ENCODE measurements at regions not wholly inside any gene's neighbourhood (a gene's known extent, or its start where the extent isn't known, plus 50 kb on each side); places are given as distances from the start of the nearest gene placed in this dataset.
"Not testable (repeated sequence)": the region's sequence is repeated elsewhere in the genome, so short reads cannot be mapped to it uniquely, and the experiment has no call there.

- H3K27ac ChIP-seq (ENCODE audit: insufficient read depth, low read depth, low read length, poor library complexity, severe bottlenecking): no peak overlapping the region
- no peaks in the 10 kb centered on the region for H3K36me3 ChIP-seq (ENCODE audit: control insufficient read depth, insufficient read depth, low read length)
- no peak overlapping the region for H3K4me3 ChIP-seq (ENCODE audit: insufficient read depth, low read depth, low read length)
- H3K9me3 ChIP-seq (ENCODE audit: control insufficient read depth, low read length): no peaks in the 10 kb centered on the region
- no peaks in the 10 kb centered on the region for H3K4me1 ChIP-seq (ENCODE audit: control insufficient read depth, insufficient read depth, low read length)
- H3K27me3 ChIP-seq (ENCODE audit: control insufficient read depth, insufficient read depth, low read length, poor library complexity, severe bottlenecking): no peaks in the 10 kb centered on the region
These were observed 381.7 kb upstream of the ARPP21 start for GRCh38 chr3:35257641-35258040.

DNA sequence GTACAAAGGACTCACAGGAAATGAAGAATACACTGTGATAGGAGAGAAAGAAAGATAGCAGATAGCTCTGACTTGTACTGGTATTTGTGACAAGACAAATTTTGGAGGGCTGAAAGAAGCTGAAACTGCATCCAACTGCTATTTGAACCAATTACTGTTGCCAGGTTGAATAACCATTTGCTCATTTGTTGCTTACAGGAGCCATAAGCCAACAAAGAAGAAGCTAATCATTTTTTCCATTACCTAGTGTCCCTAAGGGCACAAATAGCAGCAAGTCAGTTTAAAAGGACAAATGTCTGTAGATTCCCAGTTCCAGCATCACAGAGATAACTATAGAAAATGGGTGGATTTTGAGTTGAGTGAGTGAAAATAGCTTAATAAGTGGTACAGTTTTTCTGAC lies 376.9 kb upstream of the ARPP21 start:
- H3K27me3 ChIP-seq (ENCODE audit: control insufficient read depth, insufficient read depth, low read length, poor library complexity, severe bottlenecking): no peaks in the 10 kb centered on the region
- H3K4me3 ChIP-seq (ENCODE audit: insufficient read depth, low read depth, low read length): no peak overlapping the region
- no peaks in the 10 kb centered on the region for H3K4me1 ChIP-seq (ENCODE audit: control insufficient read depth, insufficient read depth, low read length)
- H3K36me3 ChIP-seq (ENCODE audit: control insufficient read depth, insufficient read depth, low read length): no peaks in the 10 kb centered on the region
- no peak overlapping the region for H3K27ac ChIP-seq (ENCODE audit: insufficient read depth, low read depth, low read length, poor library complexity, severe bottlenecking)
- no peaks in the 10 kb centered on the region for H3K9me3 ChIP-seq (ENCODE audit: control insufficient read depth, low read length)

DNA sequence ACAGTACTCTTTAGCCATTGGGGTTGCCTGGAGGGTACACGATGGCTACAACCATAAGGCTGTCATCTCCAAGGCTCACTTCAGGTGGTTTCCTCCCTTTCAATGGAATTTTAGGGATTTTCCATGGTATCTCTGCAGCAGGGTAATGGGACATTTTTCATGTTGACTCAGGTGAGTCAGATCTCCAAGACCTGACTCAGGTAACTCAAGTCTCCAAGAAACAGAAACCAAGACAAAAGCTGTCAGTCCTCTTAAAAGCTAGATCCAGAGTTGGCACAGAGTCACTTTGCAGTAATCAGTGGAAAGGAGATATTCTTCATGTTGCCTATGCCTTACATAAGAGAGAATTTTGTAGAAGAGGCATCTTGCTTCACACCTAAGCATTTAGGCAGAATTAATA lies 375.8 kb upstream of the ARPP21 start:
- H3K4me1 ChIP-seq (ENCODE audit: control insufficient read depth, insufficient read depth, low read length): no peaks in the 10 kb centered on the region
- H3K4me3 ChIP-seq (ENCODE audit: insufficient read depth, low read depth, low read length): no peak overlapping the region
- H3K27me3 ChIP-seq (ENCODE audit: control insufficient read depth, insufficient read depth, low read length, poor library complexity, severe bottlenecking): no peaks in the 10 kb centered on the region
- 90 to 96% methylated on average over 1 of the region's 1 CpG for whole genome bisulfite sequencing, 2 experiments
- H3K36me3 ChIP-seq (ENCODE audit: control insufficient read depth, insufficient read depth, low read length): no peaks in the 10 kb centered on the region
- no peak overlapping the region for H3K27ac ChIP-seq (ENCODE audit: insufficient read depth, low read depth, low read length, poor library complexity, severe bottlenecking)
- no peaks in the 10 kb centered on the region for H3K9me3 ChIP-seq (ENCODE audit: control insufficient read depth, low read length)

DNA sequence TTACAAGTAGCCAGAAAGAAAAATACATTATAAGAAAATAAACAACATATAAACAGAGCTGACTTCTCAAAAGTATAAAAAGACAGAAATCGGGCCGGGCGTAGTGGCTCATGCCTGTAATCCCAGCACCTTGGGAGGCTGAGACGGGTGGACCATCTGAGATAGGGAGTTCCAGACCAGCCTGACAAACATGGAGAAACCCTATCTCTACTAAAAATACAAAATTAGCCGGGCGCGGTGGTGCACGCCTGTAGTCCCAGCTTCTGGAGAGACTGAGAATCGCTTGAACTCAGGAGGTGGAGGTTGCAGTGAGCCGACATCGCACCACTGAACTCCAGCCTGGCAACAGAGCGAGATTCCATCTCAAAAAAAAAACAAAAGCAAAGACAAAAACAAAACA lies 373.3 kb upstream of the ARPP21 start:
- H3K27ac ChIP-seq (ENCODE audit: insufficient read depth, low read depth, low read length, poor library complexity, severe bottlenecking); H3K27me3 ChIP-seq (ENCODE audit: control insufficient read depth, insufficient read depth, low read length, poor library complexity, severe bottlenecking); H3K9me3 ChIP-seq (ENCODE audit: control insufficient read depth, low read length); H3K4me3 ChIP-seq (ENCODE audit: insufficient read depth, low read depth, low read length); H3K36me3 ChIP-seq (ENCODE audit: control insufficient read depth, insufficient read depth, low read length); H3K4me1 ChIP-seq (ENCODE audit: control insufficient read depth, insufficient read depth, low read length): not testable (repeated sequence)
- 90 to 95% methylated on average over 12 of the region's 12 CpGs for WGBS, 2 experiments

DNA sequence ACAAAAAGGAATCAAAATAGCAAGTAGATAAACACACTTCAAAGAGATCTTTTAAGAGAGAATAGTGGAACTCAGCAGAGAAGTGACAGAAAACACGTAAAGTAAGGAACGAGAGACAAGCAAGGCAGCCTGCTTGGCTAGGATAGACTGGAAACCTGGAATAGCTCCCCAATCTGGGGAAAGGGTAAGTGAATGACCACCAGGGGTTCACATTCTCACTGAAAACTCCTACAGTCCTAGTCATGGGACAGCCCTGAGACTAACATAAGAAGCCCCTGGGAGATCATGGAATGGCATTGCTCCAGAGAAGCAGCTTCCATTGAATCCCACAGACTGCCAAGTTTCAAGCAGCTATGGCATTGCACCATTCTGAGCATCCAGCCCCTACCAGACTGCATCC lies 363.6 kb upstream of the ARPP21 start:
- 93 to 98% methylated on average over 2 of the region's 2 CpGs for WGBS, 2 experiments
- H3K4me1 ChIP-seq (ENCODE audit: control insufficient read depth, insufficient read depth, low read length): no peaks in the 10 kb centered on the region
- H3K9me3 ChIP-seq (ENCODE audit: control insufficient read depth, low read length): no peaks in the 10 kb centered on the region
- H3K36me3 ChIP-seq (ENCODE audit: control insufficient read depth, insufficient read depth, low read length): no peaks in the 10 kb centered on the region
- H3K27ac ChIP-seq (ENCODE audit: insufficient read depth, low read depth, low read length, poor library complexity, severe bottlenecking): no peak overlapping the region
- H3K27me3 ChIP-seq (ENCODE audit: control insufficient read depth, insufficient read depth, low read length, poor library complexity, severe bottlenecking): no peaks in the 10 kb centered on the region
- no peak overlapping the region for H3K4me3 ChIP-seq (ENCODE audit: insufficient read depth, low read depth, low read length)

DNA sequence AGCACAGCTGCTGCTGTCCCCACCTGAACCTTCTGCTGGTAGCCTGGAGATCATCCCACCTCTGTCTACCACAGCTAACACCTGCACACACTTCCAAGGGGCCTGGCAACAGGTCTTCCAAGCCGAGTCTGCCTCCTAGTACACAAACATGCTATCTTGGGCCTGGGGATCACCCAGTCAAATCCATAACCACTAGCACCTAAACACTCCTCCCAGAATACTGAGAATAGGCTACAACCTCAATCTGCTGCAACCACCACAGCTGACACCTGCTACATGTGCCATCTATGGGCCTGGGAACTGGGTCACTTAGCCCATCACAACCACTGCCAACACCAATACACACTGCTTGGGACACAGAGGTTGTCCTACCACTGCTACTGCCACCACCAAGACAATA lies 362.8 kb upstream of the ARPP21 start:
- Histone ChIP-seq H3K9me3 (ENCODE audit: control insufficient read depth, low read length) (no peaks in the 10 kb centered on the region), H3K36me3 (ENCODE audit: control insufficient read depth, insufficient read depth, low read length) (no peaks in the 10 kb centered on the region), H3K27me3 (ENCODE audit: control insufficient read depth, insufficient read depth, low read length, poor library complexity, severe bottlenecking) (no peaks in the 10 kb centered on the region), H3K4me1 (ENCODE audit: control insufficient read depth, insufficient read depth, low read length) (no peaks in the 10 kb centered on the region), H3K4me3 (ENCODE audit: insufficient read depth, low read depth, low read length) (no peak overlapping the region), H3K27ac (ENCODE audit: insufficient read depth, low read depth, low read length, poor library complexity, severe bottlenecking) (no peak overlapping the region)
- WGBS, 2 experiments: 91 to 97% methylated on average over 1 of the region's 1 CpG

DNA sequence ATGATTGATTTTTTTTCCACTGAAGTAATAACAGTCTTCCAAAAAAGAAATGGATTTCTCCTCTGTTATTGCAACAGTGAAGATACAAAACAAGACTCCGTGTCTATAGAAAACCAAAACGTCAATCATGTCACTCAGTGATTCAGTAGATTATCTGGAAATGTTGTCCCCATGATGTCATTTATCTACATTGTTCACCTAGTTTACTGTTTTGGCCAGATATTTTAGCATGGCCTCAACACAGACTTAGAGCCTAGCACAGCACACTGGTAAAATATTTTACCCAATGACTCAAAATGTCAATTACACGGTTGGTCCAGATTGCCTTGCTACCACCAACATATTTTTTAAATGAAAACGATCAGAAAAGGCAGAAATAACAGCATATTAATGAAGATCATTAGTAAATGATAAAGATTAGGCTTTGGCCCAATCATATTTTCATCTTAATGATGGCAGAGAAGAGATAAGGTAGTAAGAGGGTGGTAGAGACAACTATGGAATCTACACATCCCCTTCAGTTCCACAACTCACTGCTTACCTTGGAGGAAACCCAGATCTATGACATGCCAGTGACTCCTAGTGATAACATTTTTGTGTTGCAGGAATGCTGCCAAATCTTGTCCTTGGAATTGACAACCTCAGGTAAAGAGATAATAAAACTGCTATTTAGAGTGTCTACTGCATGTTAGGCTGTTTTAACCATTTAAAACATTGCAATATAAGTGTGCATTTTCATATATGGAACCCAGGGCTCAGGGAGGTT lies 347.7 kb upstream of the ARPP21 start:
- no peaks in the 10 kb centered on the region for H3K4me1 ChIP-seq (ENCODE audit: control insufficient read depth, insufficient read depth, low read length)
- no peaks in the 10 kb centered on the region for H3K9me3 ChIP-seq (ENCODE audit: control insufficient read depth, low read length)
- no peaks in the 10 kb centered on the region for H3K36me3 ChIP-seq (ENCODE audit: control insufficient read depth, insufficient read depth, low read length)
- no peak overlapping the region for H3K27ac ChIP-seq (ENCODE audit: insufficient read depth, low read depth, low read length, poor library complexity, severe bottlenecking)
- no peak overlapping the region for H3K4me3 ChIP-seq (ENCODE audit: insufficient read depth, low read depth, low read length)
- 86 to 88% methylated on average over 3 to 4 of the region's 4 CpGs for WGBS, 2 experiments
- no peaks in the 10 kb centered on the region for H3K27me3 ChIP-seq (ENCODE audit: control insufficient read depth, insufficient read depth, low read length, poor library complexity, severe bottlenecking)

GRCh38 chr3:35292568-35292967 lies 346.8 kb upstream of the ARPP21 start:
- WGBS, 2 experiments: 94 to 96% methylated on average over 3 of the region's 3 CpGs
- Histone ChIP-seq H3K4me3 (ENCODE audit: insufficient read depth, low read depth, low read length) (no peak overlapping the region), H3K27ac (ENCODE audit: insufficient read depth, low read depth, low read length, poor library complexity, severe bottlenecking) (no peak overlapping the region), H3K36me3 (ENCODE audit: control insufficient read depth, insufficient read depth, low read length) (no peaks in the 10 kb centered on the region), H3K4me1 (ENCODE audit: control insufficient read depth, insufficient read depth, low read length) (no peaks in the 10 kb centered on the region), H3K27me3 (ENCODE audit: control insufficient read depth, insufficient read depth, low read length, poor library complexity, severe bottlenecking) (no peaks in the 10 kb centered on the region), H3K9me3 (ENCODE audit: control insufficient read depth, low read length) (no peaks in the 10 kb centered on the region)

- WGBS, 2 experiments: 88 to 100% methylated on average over 2 of the region's 2 CpGs
- H3K27ac ChIP-seq (ENCODE audit: insufficient read depth, low read depth, low read length, poor library complexity, severe bottlenecking): no peak overlapping the region
- no peaks in the 10 kb centered on the region for H3K4me1 ChIP-seq (ENCODE audit: control insufficient read depth, insufficient read depth, low read length)
- H3K9me3 ChIP-seq (ENCODE audit: control insufficient read depth, low read length): no peaks in the 10 kb centered on the region
- H3K4me3 ChIP-seq (ENCODE audit: insufficient read depth, low read depth, low read length): no peak overlapping the region
- no peaks in the 10 kb centered on the region for H3K36me3 ChIP-seq (ENCODE audit: control insufficient read depth, insufficient read depth, low read length)
- H3K27me3 ChIP-seq (ENCODE audit: control insufficient read depth, insufficient read depth, low read length, poor library complexity, severe bottlenecking): no peaks in the 10 kb centered on the region
These were observed 343.4 kb upstream of the ARPP21 start for GRCh38 chr3:35295906-35296305.

GRCh38 chr3:35296533-35296932 lies 342.8 kb upstream of the ARPP21 start:
- Histone ChIP-seq H3K9me3 (ENCODE audit: control insufficient read depth, low read length) (no peaks in the 10 kb centered on the region), H3K27me3 (ENCODE audit: control insufficient read depth, insufficient read depth, low read length, poor library complexity, severe bottlenecking) (no peaks in the 10 kb centered on the region), H3K4me1 (ENCODE audit: control insufficient read depth, insufficient read depth, low read length) (no peaks in the 10 kb centered on the region), H3K36me3 (ENCODE audit: control insufficient read depth, insufficient read depth, low read length) (no peaks in the 10 kb centered on the region), H3K4me3 (ENCODE audit: insufficient read depth, low read depth, low read length) (no peak overlapping the region), H3K27ac (ENCODE audit: insufficient read depth, low read depth, low read length, poor library complexity, severe bottlenecking) (no peak overlapping the region)
- WGBS, 2 experiments: 96 to 98% methylated on average over 3 to 4 of the region's 4 CpGs

- H3K27me3 ChIP-seq (ENCODE audit: control insufficient read depth, insufficient read depth, low read length, poor library complexity, severe bottlenecking); H3K9me3 ChIP-seq (ENCODE audit: control insufficient read depth, low read length); H3K4me3 ChIP-seq (ENCODE audit: insufficient read depth, low read depth, low read length); H3K4me1 ChIP-seq (ENCODE audit: control insufficient read depth, insufficient read depth, low read length); H3K27ac ChIP-seq (ENCODE audit: insufficient read depth, low read depth, low read length, poor library complexity, severe bottlenecking); H3K36me3 ChIP-seq (ENCODE audit: control insufficient read depth, insufficient read depth, low read length): not testable (repeated sequence)
- 99 to 100% methylated on average over 2 of the region's 2 CpGs for WGBS, 2 experiments
These were observed 342.4 kb upstream of the ARPP21 start for GRCh38 chr3:35296944-35297343.

Measured in ectodermal cell (in vitro differentiated cells).